Activated CD8-positive, alpha-beta memory T cell treated with anti-CD3 and anti-CD28 coated beads, Interleukin-2, amount 10 ng/mL, durations not matched to agents 7 days and 5 days (primary cell): ENCODE measurements at regions not wholly inside any gene's neighbourhood (a gene's known extent, or its start where the extent isn't known, plus 50 kb on each side); places are given as distances from the start of the nearest gene placed in this dataset.

Source experiments
- ATAC-seq: fragments of 150-1000 bp; cut with Tn5 transposase; one replicate; pipeline ENCODE4 v1.10.0; 2021; ENCODE audit warnings: moderate library complexity
- CTCF ChIA-PET: fragments of 350-600 bp; sonication (Branson Sonifier 250); formaldehyde crosslinking; loops from one replicate; lab custom pipeline; 2021; ENCODE audit warnings: antibody characterized with exemption; lab: Charles Lee
- DNase-seq: peaks from one replicate; pipeline ENCODE4 v3.0.0-alpha.2; 2020
- H3K27ac Mint-ChIP-seq: one replicate; pipeline ENCODE4 v1.8.0; 2021; ENCODE audit warnings: mild to moderate bottlenecking, mixed read lengths
- H3K27me3 Mint-ChIP-seq: one replicate; pipeline ENCODE4 v1.8.0; 2021; ENCODE audit warnings: mixed read lengths
- H3K36me3 Mint-ChIP-seq: one replicate; pipeline ENCODE4 v1.8.0; 2021; ENCODE audit warnings: mild to moderate bottlenecking, mixed read lengths
- H3K4me1 Mint-ChIP-seq: one replicate; pipeline ENCODE4 v1.8.0; 2021; ENCODE audit warnings: mixed read lengths
- H3K4me3 Mint-ChIP-seq: one replicate; pipeline ENCODE4 v1.8.0; 2021; ENCODE audit warnings: mild to moderate bottlenecking, moderate library complexity, mixed read lengths
- H3K9me3 Mint-ChIP-seq: one replicate; pipeline ENCODE4 v1.8.0; 2022; ENCODE audit warnings: low read depth, mixed read lengths

- Mint-ChIP-seq H3K27ac (no peak overlapping the region), H3K9me3 (no peaks in the 10 kb centered on the region), H3K4me3 (no peak overlapping the region), H3K27me3 (peaks cover 12% of the 10 kb centered on the region), H3K4me1 (no peaks in the 10 kb centered on the region), H3K36me3 (no peaks in the 10 kb centered on the region)
- CTCF ChIA-PET: no interaction called here
- ATAC-seq (no peak), DNase-seq (no peak)
Observed at GRCh38 chr2:71872466-71873051, 275.1 kb downstream of the CYP26B1 start.

- CTCF ChIA-PET: no interaction called here
- ATAC-seq (no peak), DNase-seq (no peak)
- H3K4me1 Mint-ChIP-seq: no peaks in the 10 kb centered on the region
- H3K27me3 Mint-ChIP-seq: peaks cover 12% of the 10 kb centered on the region
- no peaks in the 10 kb centered on the region for H3K9me3 Mint-ChIP-seq
- no peak overlapping the region for H3K27ac Mint-ChIP-seq
- H3K4me3 Mint-ChIP-seq: no peak overlapping the region
- no peaks in the 10 kb centered on the region for H3K36me3 Mint-ChIP-seq
Observed at GRCh38 chr2:71865391-71865965, 282.2 kb downstream of the CYP26B1 start.

- Mint-ChIP-seq H3K4me3 (no peak overlapping the region), H3K4me1 (no peaks in the 10 kb centered on the region), H3K27me3 (peaks cover 10% of the 10 kb centered on the region), H3K36me3 (no peaks in the 10 kb centered on the region), H3K9me3 (no peaks in the 10 kb centered on the region), H3K27ac (no peak overlapping the region)
- DNase-seq (no peak), ATAC-seq (no peak)
- CTCF ChIA-PET: no interaction called here
Observed at GRCh38 chr2:71864085-71864484, 283.6 kb downstream of the CYP26B1 start.

- no peaks in the 10 kb centered on the region for H3K36me3 Mint-ChIP-seq
- no peaks in the 10 kb centered on the region for H3K4me1 Mint-ChIP-seq
- peaks cover 3% of the 10 kb centered on the region for H3K27me3 Mint-ChIP-seq
- ATAC-seq (no peak), DNase-seq (no peak)
- no peak overlapping the region for H3K27ac Mint-ChIP-seq
- H3K9me3 Mint-ChIP-seq: no peaks in the 10 kb centered on the region
- CTCF ChIA-PET: no interaction called here
- no peak overlapping the region for H3K4me3 Mint-ChIP-seq
Observed at GRCh38 chr2:71863396-71863795, 284.3 kb downstream of the CYP26B1 start.

- Mint-ChIP-seq H3K9me3 (no peaks in the 10 kb centered on the region), H3K4me3 (no peak overlapping the region), H3K27me3 (peaks cover under 1% of the 10 kb centered on the region), H3K4me1 (no peaks in the 10 kb centered on the region), H3K36me3 (no peaks in the 10 kb centered on the region), H3K27ac (no peak overlapping the region)
- ATAC-seq (no peak), DNase-seq (no peak)
- CTCF ChIA-PET: no interaction called here
Observed at GRCh38 chr2:71862921-71863320, 284.7 kb downstream of the CYP26B1 start.

GRCh38 chr2:71861186-71862160 is 286.2 kb downstream of the CYP26B1 start:
- no peaks in the 10 kb centered on the region for H3K9me3 Mint-ChIP-seq
- H3K27ac Mint-ChIP-seq: no peak overlapping the region
- H3K4me3 Mint-ChIP-seq: no peak overlapping the region
- CTCF ChIA-PET: no interaction called here
- ATAC-seq (no peak), DNase-seq (no peak)
- H3K4me1 Mint-ChIP-seq: no peaks in the 10 kb centered on the region
- H3K27me3 Mint-ChIP-seq: no peaks in the 10 kb centered on the region
- no peaks in the 10 kb centered on the region for H3K36me3 Mint-ChIP-seq

- no peak for ATAC-seq
- H3K27me3 Mint-ChIP-seq: no peaks in the 10 kb centered on the region
- no peak for DNase-seq
- no peaks in the 10 kb centered on the region for H3K36me3 Mint-ChIP-seq
- no peak overlapping the region for H3K4me3 Mint-ChIP-seq
- H3K4me1 Mint-ChIP-seq: no peaks in the 10 kb centered on the region
- H3K9me3 Mint-ChIP-seq: no peaks in the 10 kb centered on the region
- CTCF ChIA-PET: no interaction called here
- no peak overlapping the region for H3K27ac Mint-ChIP-seq
Observed at GRCh38 chr2:71860381-71860926, 287.2 kb downstream of the CYP26B1 start.

GRCh38 chr2:71859211-71859847 is 288.3 kb downstream of the CYP26B1 start:
- Mint-ChIP-seq H3K4me1 (no peaks in the 10 kb centered on the region), H3K27me3 (no peaks in the 10 kb centered on the region), H3K4me3 (no peak overlapping the region), H3K27ac (no peak overlapping the region), H3K9me3 (no peaks in the 10 kb centered on the region), H3K36me3 (no peaks in the 10 kb centered on the region)
- no peak for ATAC-seq
- DNase-seq: no peak
- CTCF ChIA-PET: no interaction called here

GRCh38 chr2:71858071-71858470 is 289.6 kb downstream of the CYP26B1 start:
- Mint-ChIP-seq H3K27ac (no peak overlapping the region), H3K9me3 (no peaks in the 10 kb centered on the region), H3K4me1 (no peaks in the 10 kb centered on the region), H3K4me3 (no peak overlapping the region), H3K36me3 (no peaks in the 10 kb centered on the region), H3K27me3 (no peaks in the 10 kb centered on the region)
- ATAC-seq: no peak
- CTCF ChIA-PET: no interaction called here
- DNase-seq: no peak

- H3K9me3 Mint-ChIP-seq: no peaks in the 10 kb centered on the region
- no peaks in the 10 kb centered on the region for H3K27me3 Mint-ChIP-seq
- H3K4me1 Mint-ChIP-seq: no peaks in the 10 kb centered on the region
- no peak overlapping the region for H3K27ac Mint-ChIP-seq
- DNase-seq: no peak
- no peak overlapping the region for H3K4me3 Mint-ChIP-seq
- no peak for ATAC-seq
- CTCF ChIA-PET: no interaction called here
- H3K36me3 Mint-ChIP-seq: no peaks in the 10 kb centered on the region
Observed at GRCh38 chr2:71857636-71858035, 290.0 kb downstream of the CYP26B1 start.

- ATAC-seq (no peak), DNase-seq (no peak)
- no peaks in the 10 kb centered on the region for H3K36me3 Mint-ChIP-seq
- H3K9me3 Mint-ChIP-seq: no peaks in the 10 kb centered on the region
- H3K4me3 Mint-ChIP-seq: no peak overlapping the region
- no peak overlapping the region for H3K27ac Mint-ChIP-seq
- CTCF ChIA-PET: no interaction called here
- no peaks in the 10 kb centered on the region for H3K27me3 Mint-ChIP-seq
- no peaks in the 10 kb centered on the region for H3K4me1 Mint-ChIP-seq
Observed at GRCh38 chr2:71856773-71857525, 290.7 kb downstream of the CYP26B1 start.

GRCh38 chr2:71853858-71854257 is 293.8 kb downstream of the CYP26B1 start:
- no peaks in the 10 kb centered on the region for H3K4me1 Mint-ChIP-seq
- ATAC-seq (no peak), DNase-seq (no peak)
- H3K36me3 Mint-ChIP-seq: no peaks in the 10 kb centered on the region
- H3K4me3 Mint-ChIP-seq: no peak overlapping the region
- CTCF ChIA-PET: no interaction called here
- H3K9me3 Mint-ChIP-seq: no peaks in the 10 kb centered on the region
- peaks cover 5% of the 10 kb centered on the region for H3K27me3 Mint-ChIP-seq
- H3K27ac Mint-ChIP-seq: no peak overlapping the region
